OCI-LY1 (cell line): ENCODE measurements at regions not wholly inside any gene's neighbourhood (a gene's known extent, or its start where the extent isn't known, plus 50 kb on each side); places are given as distances from the start of the nearest gene placed in this dataset.

Experiments used
- EZH2 ChIP-seq: fragments of 200-600 bp; sonication (generic), shearing (Covaris generic); IDR thresholded peaks from 2 replicates; pipeline ENCODE4 v1.8.0; 2017; ENCODE audit warnings: borderline replicate concordance, mixed run types, mild to moderate bottlenecking, antibody characterized with exemption, low read length, moderate library complexity, mixed read lengths
- TF ChIP-seq, protein P1 (sequence below): fragments of 200-600 bp; sonication (generic), shearing (Covaris generic); IDR thresholded peaks from 2 replicates; pipeline ENCODE4 v1.5.1; 2017; ENCODE audit warnings: mild to moderate bottlenecking, antibody characterized with exemption, low read length, moderate library complexity, mixed read lengths

DNA sequence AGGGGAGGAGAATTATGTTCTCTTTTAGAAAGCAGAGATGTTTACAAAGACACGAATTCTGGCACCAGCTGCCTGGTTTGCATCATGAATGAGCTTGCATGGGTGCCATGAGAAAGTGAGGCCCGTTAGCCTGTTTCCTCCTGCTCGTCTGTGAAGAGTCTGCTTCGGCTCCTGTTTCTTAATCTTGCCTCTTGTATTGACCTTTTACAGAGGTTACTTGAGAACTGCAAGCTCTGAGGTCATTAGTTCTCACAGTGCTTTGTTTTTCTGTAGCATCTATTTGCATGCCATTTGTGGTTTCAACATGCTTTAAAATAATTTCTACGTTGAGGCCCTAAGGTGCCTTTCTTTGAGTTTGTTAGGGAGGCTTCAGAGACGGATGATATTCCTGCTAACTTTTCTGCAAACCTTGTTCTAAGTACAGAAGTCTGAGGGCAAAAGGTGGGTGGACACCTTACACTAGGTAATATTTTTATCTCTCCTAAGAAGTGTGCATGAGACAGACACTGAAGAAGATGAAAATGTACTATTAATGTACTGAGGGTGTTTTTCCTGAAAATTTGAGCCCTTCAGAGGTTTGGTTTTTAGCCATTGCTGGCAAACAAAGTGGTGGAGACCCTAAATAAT is 53.4 kb upstream of the LINC00305 start:
- TF ChIP-seq, protein P1, sequence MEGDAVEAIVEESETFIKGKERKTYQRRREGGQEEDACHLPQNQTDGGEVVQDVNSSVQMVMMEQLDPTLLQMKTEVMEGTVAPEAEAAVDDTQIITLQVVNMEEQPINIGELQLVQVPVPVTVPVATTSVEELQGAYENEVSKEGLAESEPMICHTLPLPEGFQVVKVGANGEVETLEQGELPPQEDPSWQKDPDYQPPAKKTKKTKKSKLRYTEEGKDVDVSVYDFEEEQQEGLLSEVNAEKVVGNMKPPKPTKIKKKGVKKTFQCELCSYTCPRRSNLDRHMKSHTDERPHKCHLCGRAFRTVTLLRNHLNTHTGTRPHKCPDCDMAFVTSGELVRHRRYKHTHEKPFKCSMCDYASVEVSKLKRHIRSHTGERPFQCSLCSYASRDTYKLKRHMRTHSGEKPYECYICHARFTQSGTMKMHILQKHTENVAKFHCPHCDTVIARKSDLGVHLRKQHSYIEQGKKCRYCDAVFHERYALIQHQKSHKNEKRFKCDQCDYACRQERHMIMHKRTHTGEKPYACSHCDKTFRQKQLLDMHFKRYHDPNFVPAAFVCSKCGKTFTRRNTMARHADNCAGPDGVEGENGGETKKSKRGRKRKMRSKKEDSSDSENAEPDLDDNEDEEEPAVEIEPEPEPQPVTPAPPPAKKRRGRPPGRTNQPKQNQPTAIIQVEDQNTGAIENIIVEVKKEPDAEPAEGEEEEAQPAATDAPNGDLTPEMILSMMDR = no peak
- no peak for TF ChIP-seq EZH2
